Activated T-helper 1 cell treated with Interleukin-2 at 50 U/mL for 16 hours (primary cell): ENCODE measurements at regions not wholly inside any gene's neighbourhood (a gene's known extent, or its start where the extent isn't known, plus 50 kb on each side); places are given as distances from the start of the nearest gene placed in this dataset.
"Not testable (repeated sequence)": the region's sequence is repeated elsewhere in the genome, so short reads cannot be mapped to it uniquely, and the experiment has no call there.

Experiments used
- DNase-seq: peaks from one replicate; pipeline ENCODE4 v3.0.0-alpha.2; 2020; ENCODE audit warnings: low read depth

GRCh38 chr1:144026022-144026421, 54.2 kb upstream of the FAM72C start:
- not testable (repeated sequence) for DNase-seq

- not testable (repeated sequence) for DNase-seq
Measured at GRCh38 chr1:144021690-144022384, 50.1 kb upstream of the FAM72C start.
